ENCODE measurements at regions not wholly inside any gene's neighbourhood (a gene's known extent, or its start where the extent isn't known, plus 50 kb on each side); places are given as distances from the start of the nearest gene placed in this dataset.
A peak's percentile ranks its signal among the peaks of the same experiment; 100 is the strongest.

DNA sequence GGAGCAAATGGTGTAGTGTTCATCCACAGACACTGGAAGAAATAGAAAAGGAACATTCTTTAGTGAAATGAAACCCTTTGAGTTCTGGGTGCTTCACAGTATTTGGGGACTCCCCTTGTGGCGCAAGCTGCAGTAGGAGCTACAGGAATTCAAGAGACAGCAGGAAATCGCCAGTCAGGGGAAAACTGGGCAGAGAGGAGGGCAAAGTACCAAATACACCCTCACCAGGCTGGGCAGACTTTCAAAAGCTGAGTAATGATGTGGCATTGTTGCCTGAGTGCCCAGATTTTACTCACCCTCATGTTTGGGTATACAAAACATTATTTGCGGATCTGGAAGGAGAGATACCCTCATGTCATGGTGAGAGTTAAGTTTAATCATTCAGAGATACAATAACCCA is 97.9 kb downstream of the SOD2 start:
- Histone ChIP-seq H3K4me1 (peaks cover 0 to 17% (median 4%) of the 10 kb centered on the region in 4 donors), H3K9me3 (no peaks in the 10 kb centered on the region), H3K36me3 (no peaks in the 10 kb centered on the region), H3K4me3 (no peak overlapping the region), H3K27me3 (no peaks in the 10 kb centered on the region), H3K27ac (peak overlapping the region; percentile 41 to 42)
- no peak for TF ChIP-seq CTCF (IDR thresholded peaks at IDR 0.05)
- intact Hi-C loops (cut with DNase I; ENCODE audit: low total_unique reads) = no loop called here
- no peak for DNase-seq

DNA sequence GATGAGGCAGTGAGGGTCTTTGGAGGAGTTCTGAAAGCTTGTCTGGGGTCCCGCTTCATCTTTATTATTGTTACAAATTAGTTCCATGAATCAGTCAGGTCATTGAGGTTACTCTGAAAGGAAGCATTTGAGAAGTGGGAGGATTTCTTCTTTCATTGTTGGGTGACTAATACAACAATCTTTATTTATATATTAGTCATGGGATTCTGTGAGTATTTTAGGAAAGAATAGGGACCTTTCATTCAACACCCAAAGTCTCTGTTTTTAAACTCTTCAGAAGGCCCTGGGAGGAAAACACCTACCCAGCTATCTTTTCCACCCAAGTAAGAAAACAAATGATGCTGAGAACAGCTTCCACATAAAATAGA is 98.3 kb downstream of the SOD2 start:
- H3K4me1 ChIP-seq = peaks cover 0 to 17% (median 4%) of the 10 kb centered on the region in 4 donors
- no peak for DNase-seq
- TF ChIP-seq CTCF (IDR thresholded peaks at IDR 0.05) = no peak
- no peak overlapping the region for H3K4me3 ChIP-seq
- H3K27ac ChIP-seq = peak overlapping the region; percentile 41 to 42
- H3K36me3 ChIP-seq = no peaks in the 10 kb centered on the region
- H3K9me3 ChIP-seq = no peaks in the 10 kb centered on the region
- H3K27me3 ChIP-seq = no peaks in the 10 kb centered on the region
- intact Hi-C loops (cut with DNase I; ENCODE audit: low total_unique reads) = no loop called here

DNA sequence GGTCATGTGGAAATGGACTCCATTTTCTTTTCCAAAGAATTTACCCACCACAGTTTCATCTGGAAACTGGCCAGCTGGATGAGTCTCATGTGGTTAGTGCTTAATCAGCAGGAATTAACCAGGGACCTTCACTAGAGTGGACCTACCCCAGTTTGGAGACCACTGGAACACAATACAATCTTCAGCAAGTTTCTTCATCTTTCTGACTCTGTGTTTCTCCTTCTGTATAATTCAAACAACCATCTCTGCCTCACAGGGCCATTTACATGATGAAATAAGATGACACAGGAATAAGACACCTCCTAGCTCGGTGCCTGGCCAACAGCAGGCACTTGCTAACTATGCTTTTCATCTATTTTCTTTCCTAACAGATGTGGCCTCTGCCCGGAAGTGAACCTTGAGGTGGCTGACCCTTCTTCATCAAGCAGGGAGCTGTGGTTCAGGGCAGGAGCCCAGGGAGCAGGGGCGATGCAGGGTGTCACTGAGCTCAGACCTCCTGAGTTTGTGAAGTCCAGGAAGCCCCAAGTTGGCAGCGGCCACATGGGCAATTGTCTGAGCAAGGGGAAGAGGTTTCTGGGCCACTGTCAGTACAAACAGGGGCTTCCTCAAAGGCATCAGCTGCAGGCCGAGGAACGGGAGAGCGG is 98.8 kb downstream of the SOD2 start:
- Histone ChIP-seq H3K27ac (peak overlapping the region; percentile 33 to 41), H3K4me3 (no peak overlapping the region), H3K27me3 (no peaks in the 10 kb centered on the region), H3K36me3 (no peaks in the 10 kb centered on the region), H3K4me1 (peaks cover 0 to 17% (median 4%) of the 10 kb centered on the region in 4 donors), H3K9me3 (no peaks in the 10 kb centered on the region)
- no peak for TF ChIP-seq CTCF (IDR thresholded peaks at IDR 0.05)
- intact Hi-C loops (cut with DNase I; ENCODE audit: low total_unique reads) = no loop called here
- no peak for DNase-seq

GRCh38 chr6:159590835-159591234 is 102.2 kb downstream of the SOD2 start:
- Histone ChIP-seq H3K36me3 (no peaks in the 10 kb centered on the region), H3K4me1 (peaks cover 0 to 17% (median 4%) of the 10 kb centered on the region in 4 donors), H3K27me3 (no peaks in the 10 kb centered on the region), H3K4me3 (no peak overlapping the region), H3K27ac (no peak overlapping the region), H3K9me3 (no peaks in the 10 kb centered on the region)
- intact Hi-C loops (cut with DNase I; ENCODE audit: low total_unique reads) = no loop called here
- no peak for DNase-seq
- TF ChIP-seq CTCF (IDR thresholded peaks at IDR 0.05) = no peak

DNA sequence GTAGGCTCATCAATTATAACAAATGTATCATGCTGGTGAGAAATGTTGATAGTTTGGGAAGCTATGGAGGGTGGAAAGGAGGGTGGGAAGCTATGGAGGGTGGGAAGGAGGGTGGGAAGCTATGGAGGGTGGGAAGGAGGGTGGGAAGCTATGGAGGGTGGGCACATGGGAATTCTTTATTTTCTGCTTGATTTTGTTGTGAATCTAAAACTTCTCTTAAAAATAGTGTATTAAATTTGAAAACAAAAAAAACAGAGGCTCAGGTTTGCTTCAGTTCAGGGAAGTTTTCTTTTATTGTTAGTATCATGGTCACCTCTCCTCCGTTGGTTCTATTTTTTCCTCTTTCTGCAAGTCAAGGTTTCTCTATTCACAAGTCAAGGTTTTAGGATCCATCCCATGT is 106.4 kb downstream of the SOD2 start:
- no peaks in the 10 kb centered on the region for H3K36me3 ChIP-seq
- no peak for DNase-seq
- no peaks in the 10 kb centered on the region for H3K27me3 ChIP-seq
- H3K4me1 ChIP-seq = no peaks in the 10 kb centered on the region
- intact Hi-C loops (cut with DNase I; ENCODE audit: low total_unique reads) = no loop called here
- H3K27ac ChIP-seq = no peak overlapping the region
- TF ChIP-seq CTCF (IDR thresholded peaks at IDR 0.05) = no peak
- no peaks in the 10 kb centered on the region for H3K9me3 ChIP-seq
- no peak overlapping the region for H3K4me3 ChIP-seq

- no peak overlapping the region for H3K4me3 ChIP-seq
- no peaks in the 10 kb centered on the region for H3K27me3 ChIP-seq
- H3K36me3 ChIP-seq = no peaks in the 10 kb centered on the region
- DNase-seq = no peak
- H3K4me1 ChIP-seq = no peaks in the 10 kb centered on the region
- H3K9me3 ChIP-seq = no peaks in the 10 kb centered on the region
- H3K27ac ChIP-seq = no peak overlapping the region
- intact Hi-C loops (cut with DNase I; ENCODE audit: low total_unique reads) = no loop called here
- no peak for TF ChIP-seq CTCF (IDR thresholded peaks at IDR 0.05)
Measured at GRCh38 chr6:159582736-159583135, 110.3 kb downstream of the SOD2 start.
